MM.1S (cell line): ENCODE measurements at regions not wholly inside any gene's neighbourhood (a gene's known extent, or its start where the extent isn't known, plus 50 kb on each side); places are given as distances from the start of the nearest gene placed in this dataset.

Experiments used
- EZH2 ChIP-seq: fragments of 300-600 bp; sonication (generic); optimal IDR thresholded peaks from 2 replicates; pipeline ENCODE3; 2017; ENCODE audit warnings: low read depth, mild to moderate bottlenecking, antibody characterized with exemption, low read length, mixed read lengths
- EZH2phosphoT487 ChIP-seq: fragments of 300-600 bp; sonication (generic); IDR thresholded peaks from 2 replicates; pipeline ENCODE4 v1.6.1; 2018; ENCODE audit warnings: antibody characterized with exemption, low read length
- TF ChIP-seq, protein P1 (sequence below): fragments of 300-600 bp; sonication (generic); IDR thresholded peaks from 2 replicates; pipeline ENCODE4 v1.5.1; 2016; ENCODE audit warnings: antibody characterized with exemption, low read length, mixed read lengths

DNA sequence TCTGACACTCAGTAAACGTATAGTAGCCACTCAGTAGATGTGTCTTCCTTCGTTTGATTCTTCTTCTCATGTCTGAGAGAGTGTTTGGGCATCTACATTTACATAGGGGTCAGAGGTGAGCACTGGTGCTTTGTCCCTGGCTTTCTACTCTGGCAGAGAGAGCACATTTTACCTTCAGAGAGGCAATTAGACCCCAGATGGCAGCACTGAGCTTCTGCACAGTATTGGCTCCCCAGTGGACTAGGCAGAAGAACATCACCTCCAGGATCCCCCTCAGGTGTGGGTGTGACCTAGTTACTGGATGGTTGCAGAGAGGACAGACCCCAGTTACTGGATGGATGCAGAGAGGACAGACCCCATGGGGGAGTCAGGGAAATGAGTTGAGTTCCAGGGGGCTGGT, 327.2 kb downstream of the DHX35 start:
- TF ChIP-seq, protein P1, sequence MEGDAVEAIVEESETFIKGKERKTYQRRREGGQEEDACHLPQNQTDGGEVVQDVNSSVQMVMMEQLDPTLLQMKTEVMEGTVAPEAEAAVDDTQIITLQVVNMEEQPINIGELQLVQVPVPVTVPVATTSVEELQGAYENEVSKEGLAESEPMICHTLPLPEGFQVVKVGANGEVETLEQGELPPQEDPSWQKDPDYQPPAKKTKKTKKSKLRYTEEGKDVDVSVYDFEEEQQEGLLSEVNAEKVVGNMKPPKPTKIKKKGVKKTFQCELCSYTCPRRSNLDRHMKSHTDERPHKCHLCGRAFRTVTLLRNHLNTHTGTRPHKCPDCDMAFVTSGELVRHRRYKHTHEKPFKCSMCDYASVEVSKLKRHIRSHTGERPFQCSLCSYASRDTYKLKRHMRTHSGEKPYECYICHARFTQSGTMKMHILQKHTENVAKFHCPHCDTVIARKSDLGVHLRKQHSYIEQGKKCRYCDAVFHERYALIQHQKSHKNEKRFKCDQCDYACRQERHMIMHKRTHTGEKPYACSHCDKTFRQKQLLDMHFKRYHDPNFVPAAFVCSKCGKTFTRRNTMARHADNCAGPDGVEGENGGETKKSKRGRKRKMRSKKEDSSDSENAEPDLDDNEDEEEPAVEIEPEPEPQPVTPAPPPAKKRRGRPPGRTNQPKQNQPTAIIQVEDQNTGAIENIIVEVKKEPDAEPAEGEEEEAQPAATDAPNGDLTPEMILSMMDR: peak; percentile 25
- TF ChIP-seq EZH2 (no peak), EZH2phosphoT487 (no peak)
